Right atrium auricular region (tissue), 2 donors: ENCODE measurements at regions not wholly inside any gene's neighbourhood (a gene's known extent, or its start where the extent isn't known, plus 50 kb on each side); places are given as distances from the start of the nearest gene placed in this dataset.
"Not testable (repeated sequence)": the region's sequence is repeated elsewhere in the genome, so short reads cannot be mapped to it uniquely, and the experiment has no call there.

Experiments used
- DNase-seq: peaks from one replicate; pipeline ENCODE4 v3.0.0-alpha.2; 2019; ENCODE audit warnings: low spot score
- H3K27ac ChIP-seq, 2 donors: fragments of 200-600 bp; sonication (generic); 1 replicate in 1 of 2; 2 replicates in 1 of 2; pipeline ENCODE4 v1.5.1; 2016 to 2019
- H3K27me3 ChIP-seq, 2 donors: fragments of 200-600 bp; sonication (generic); one replicate each; pipeline versions ENCODE4 v1.5.1 to v1.6.0; 2017 to 2019
- H3K36me3 ChIP-seq: fragments of 200-600 bp; sonication (generic); one replicate; pipeline ENCODE4 v1.5.1; 2016
- H3K4me1 ChIP-seq, 2 donors: fragments of 200-600 bp; sonication (generic); one replicate each; pipeline versions ENCODE4 v1.5.1 to v1.6.0; 2017 to 2019
- H3K4me3 ChIP-seq, 2 donors: fragments of 200-600 bp; sonication (generic); 1 replicate in 1 of 2; 2 replicates in 1 of 2; pipeline ENCODE4 v1.5.1; 2017 to 2019; ENCODE audit warnings: mild to moderate bottlenecking in 1 of 2, moderate library complexity in 1 of 2
- H3K9me3 ChIP-seq, 2 donors: fragments of 200-600 bp; sonication (generic); one replicate each; pipeline ENCODE4 v1.5.1; 2019
- TF ChIP-seq, protein P1 (sequence below), 2 donors: fragments of 200-600 bp; sonication (generic); IDR thresholded peaks; one replicate each; pipeline ENCODE4 v1.5.1; 2019; ENCODE audit warnings: antibody characterized with exemption in 2 of 2

DNA sequence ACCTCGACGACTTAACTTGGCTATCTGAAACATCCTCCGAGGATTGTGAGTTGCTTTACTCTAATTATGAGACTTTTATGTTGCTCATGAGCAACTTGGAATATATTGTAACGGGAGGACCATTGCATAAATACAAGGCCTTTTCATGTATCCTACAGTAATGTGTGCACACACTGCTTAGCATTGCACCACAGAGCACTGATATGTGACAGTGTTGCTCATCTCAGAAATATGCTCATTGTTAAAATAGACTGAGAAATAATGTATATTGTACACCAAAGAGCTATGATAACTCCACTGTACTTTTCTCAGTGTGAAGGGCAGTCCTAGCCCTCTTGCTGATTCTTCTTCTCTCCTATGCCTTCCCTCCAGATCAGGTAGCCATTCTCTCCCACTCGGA is 102.8 kb upstream of the CDK13 start:
- no peak for DNase-seq
- Histone ChIP-seq H3K36me3 (no peaks in the 10 kb centered on the region), H3K27me3 (no peaks in the 10 kb centered on the region), H3K4me3 (no peak overlapping the region), H3K9me3 (no peaks in the 10 kb centered on the region), H3K4me1 (no peaks in the 10 kb centered on the region), H3K27ac (no peak overlapping the region)
- TF ChIP-seq, protein P1, sequence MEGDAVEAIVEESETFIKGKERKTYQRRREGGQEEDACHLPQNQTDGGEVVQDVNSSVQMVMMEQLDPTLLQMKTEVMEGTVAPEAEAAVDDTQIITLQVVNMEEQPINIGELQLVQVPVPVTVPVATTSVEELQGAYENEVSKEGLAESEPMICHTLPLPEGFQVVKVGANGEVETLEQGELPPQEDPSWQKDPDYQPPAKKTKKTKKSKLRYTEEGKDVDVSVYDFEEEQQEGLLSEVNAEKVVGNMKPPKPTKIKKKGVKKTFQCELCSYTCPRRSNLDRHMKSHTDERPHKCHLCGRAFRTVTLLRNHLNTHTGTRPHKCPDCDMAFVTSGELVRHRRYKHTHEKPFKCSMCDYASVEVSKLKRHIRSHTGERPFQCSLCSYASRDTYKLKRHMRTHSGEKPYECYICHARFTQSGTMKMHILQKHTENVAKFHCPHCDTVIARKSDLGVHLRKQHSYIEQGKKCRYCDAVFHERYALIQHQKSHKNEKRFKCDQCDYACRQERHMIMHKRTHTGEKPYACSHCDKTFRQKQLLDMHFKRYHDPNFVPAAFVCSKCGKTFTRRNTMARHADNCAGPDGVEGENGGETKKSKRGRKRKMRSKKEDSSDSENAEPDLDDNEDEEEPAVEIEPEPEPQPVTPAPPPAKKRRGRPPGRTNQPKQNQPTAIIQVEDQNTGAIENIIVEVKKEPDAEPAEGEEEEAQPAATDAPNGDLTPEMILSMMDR (IDR thresholded peaks at IDR 0.05), result no peak

DNA sequence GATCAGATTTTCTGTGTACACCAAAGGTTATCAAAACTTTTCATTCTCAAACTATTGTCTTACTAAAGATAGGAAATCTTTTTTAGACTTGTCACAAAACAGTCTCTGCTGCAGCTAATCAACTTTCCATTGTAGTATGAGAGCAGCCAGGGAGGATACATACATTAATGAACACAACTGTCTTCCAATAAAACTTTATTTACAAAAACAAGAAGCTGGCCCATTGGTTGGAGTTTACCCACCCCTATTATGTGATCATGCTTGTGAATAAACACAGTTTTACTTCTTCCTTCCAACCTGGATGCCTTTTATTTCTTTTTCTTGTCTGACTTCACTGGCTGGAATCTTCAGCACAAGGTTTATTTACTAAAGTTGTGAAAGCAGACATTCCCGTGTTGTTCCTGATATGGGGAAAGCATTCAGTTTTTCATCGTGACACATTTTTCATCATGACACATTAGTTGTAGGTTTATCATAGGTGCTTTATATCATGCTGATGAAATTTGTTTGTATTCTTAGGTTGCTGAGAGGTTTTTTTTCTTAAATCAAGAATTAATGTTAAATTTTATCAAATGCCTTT is 98.5 kb upstream of the CDK13 start:
- DNase-seq, result no peak
- no peak overlapping the region for H3K4me3 ChIP-seq
- H3K27me3 ChIP-seq, result no peaks in the 10 kb centered on the region
- no peaks in the 10 kb centered on the region for H3K4me1 ChIP-seq
- TF ChIP-seq, protein P1 (IDR thresholded peaks at IDR 0.05), result no peak
- H3K36me3 ChIP-seq, result no peaks in the 10 kb centered on the region
- H3K27ac ChIP-seq, result no peak overlapping the region
- no peaks in the 10 kb centered on the region for H3K9me3 ChIP-seq

DNA sequence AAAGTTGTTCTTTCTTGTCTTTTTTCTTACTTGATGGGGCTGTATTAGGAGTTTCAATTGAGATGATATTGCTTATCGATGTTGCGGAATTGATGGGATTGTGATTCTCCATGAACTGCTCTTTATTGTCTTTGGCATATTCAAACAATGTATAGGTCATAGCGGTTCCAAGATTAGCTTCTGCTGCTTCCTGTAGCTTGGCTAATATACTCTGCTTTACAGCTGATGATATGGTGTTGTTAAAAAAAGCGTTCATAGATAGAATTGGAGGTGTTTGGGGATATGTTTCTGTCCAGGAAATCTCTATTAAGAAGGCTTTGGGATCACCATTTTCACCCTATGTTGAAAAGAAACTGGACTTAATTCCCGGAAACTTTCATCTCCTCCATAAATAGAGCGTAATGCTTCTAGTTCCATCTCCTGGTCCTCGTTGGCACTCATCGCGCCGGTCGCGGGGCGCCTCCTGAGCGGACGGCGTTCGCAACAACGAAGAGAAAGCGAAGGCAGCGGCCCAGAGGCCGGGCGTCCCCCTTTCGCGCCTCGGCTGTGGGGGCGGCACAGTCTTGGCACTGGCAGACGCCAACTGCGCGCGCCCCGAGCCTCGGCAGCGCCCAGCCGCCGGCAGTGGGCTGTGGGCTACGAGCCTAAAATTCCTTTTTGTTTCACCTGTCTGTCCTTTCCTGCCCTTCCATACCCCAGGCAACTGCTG is 95.3 kb upstream of the CDK13 start:
- H3K4me1 ChIP-seq, H3K36me3 ChIP-seq, H3K27me3 ChIP-seq, DNase-seq, H3K9me3 ChIP-seq, H3K27ac ChIP-seq: not testable (repeated sequence)
- peak overlapping the region; percentile 29 to 45 for H3K4me3 ChIP-seq

DNA sequence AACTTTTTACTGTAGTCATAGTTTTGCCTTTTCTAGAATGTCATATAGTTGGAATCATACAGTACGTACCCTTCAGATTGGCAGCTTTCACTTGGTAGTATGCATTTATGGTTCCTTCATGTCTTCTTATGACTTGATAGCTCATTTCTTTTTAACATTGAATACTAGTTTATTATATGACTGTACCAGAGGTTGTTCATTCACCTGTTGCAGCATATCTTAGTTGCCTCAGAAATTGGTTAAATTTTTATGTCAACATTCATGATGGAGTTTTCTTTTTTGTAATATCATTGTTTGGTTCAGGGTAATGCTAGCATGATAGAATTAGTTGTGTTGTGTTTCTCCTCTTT is 94.8 kb upstream of the CDK13 start:
- H3K4me3 ChIP-seq, result peak overlapping the region; percentile 29 to 45
- no peak overlapping the region for H3K27ac ChIP-seq
- no peaks in the 10 kb centered on the region for H3K36me3 ChIP-seq
- DNase-seq, result no peak
- H3K27me3 ChIP-seq, result no peaks in the 10 kb centered on the region
- TF ChIP-seq, protein P1 (IDR thresholded peaks at IDR 0.05), result no peak
- H3K9me3 ChIP-seq, result no peaks in the 10 kb centered on the region
- H3K4me1 ChIP-seq, result no peaks in the 10 kb centered on the region

DNA sequence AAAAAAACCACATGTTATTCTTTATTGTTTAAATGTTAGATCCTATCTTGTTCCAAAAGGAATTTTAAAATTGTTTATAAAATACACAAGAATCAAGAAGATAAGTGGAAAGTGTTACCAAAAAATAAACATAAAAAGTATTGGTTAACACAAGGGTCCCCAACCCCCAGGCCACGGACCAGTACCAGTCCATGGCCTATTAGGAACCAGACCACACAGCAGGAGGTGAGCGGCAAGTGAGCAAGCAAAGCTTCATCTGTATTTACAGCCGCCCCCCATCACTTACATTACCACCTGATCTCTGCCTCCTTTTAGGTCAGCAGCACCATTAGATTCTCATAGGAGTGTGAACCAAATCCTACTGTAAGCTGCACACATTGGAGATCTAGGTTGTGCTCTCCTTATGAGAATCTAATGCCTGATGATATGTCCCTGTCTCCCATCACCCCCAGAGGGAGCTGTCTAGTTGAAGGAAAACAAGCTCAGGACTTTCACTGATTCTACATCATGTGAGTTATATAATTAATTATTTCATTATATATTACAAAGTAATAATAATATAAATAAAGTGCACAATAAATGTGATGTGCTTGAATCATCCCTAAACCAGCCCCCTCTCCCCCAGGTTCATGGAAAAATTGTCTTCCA is 86.3 kb upstream of the CDK13 start:
- not testable (repeated sequence) for H3K27me3 ChIP-seq, H3K4me3 ChIP-seq, H3K27ac ChIP-seq, H3K9me3 ChIP-seq, H3K36me3 ChIP-seq, DNase-seq, H3K4me1 ChIP-seq

DNA sequence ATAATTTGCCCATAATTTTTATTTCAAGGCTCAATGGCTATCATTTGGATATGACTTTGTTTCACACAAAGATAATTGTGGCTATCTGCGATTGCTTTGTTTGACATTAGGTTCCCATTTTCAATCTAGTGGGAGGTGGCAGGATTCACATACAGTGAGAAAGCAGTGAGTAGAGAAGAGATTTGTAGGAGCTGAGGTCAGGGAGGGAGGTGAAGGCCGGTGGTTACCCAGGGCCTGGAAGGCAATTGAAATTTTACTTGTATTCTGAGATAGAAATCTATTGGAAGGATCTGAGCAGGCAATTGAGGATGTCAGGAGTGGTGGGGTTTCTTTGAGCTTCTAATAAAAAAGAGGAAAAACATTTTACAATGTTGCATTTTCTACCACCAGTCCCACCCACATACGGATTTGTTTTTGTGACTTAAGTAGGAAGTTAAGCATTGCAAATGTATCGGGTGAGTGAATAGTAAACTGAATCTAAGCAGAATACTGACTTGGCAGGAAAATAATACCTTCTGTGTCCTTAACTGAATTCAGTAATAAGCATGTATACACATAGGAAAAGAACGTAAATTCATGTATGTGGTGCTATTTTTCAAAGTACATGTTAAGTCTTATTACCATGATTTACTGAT is 80.1 kb upstream of the CDK13 start:
- not testable (repeated sequence) for H3K4me3 ChIP-seq, H3K36me3 ChIP-seq, H3K4me1 ChIP-seq, H3K27me3 ChIP-seq, H3K9me3 ChIP-seq, DNase-seq, H3K27ac ChIP-seq

DNA sequence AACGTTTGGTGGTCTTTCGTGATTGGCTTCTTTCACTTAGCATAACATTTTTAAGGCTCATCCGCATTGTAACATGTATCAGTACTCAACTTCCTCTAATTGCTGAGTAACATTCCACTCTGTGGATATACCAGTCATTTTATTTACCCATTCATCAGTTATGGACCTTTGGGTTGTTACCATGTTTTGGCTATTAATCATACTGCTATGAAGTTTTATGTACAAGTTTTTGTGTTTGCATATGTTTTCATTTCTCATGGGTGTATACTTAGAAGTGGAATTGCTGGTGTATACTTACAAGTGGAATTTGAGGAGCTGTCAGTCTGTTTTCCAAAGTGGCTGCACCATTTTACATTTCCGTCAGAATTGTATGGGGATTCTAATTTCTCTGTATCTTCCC is 78.4 kb upstream of the CDK13 start:
- not testable (repeated sequence) for H3K4me1 ChIP-seq, H3K9me3 ChIP-seq, DNase-seq, H3K27ac ChIP-seq, H3K36me3 ChIP-seq, H3K27me3 ChIP-seq, H3K4me3 ChIP-seq
